AG09319 (cell line): ENCODE measurements at regions not wholly inside any gene's neighbourhood (a gene's known extent, or its start where the extent isn't known, plus 50 kb on each side); places are given as distances from the start of the nearest gene placed in this dataset.

Experiments used
- DNase-seq: peaks from one replicate; pipeline ENCODE4 v3.0.0-alpha.2; 2010; ENCODE audit warnings: low read depth; ENCODE audit errors: extremely low read depth
- TF ChIP-seq, protein P1 (sequence below): IDR thresholded peaks from 2 replicates; pipeline ENCODE4 v1.5.1; 2011; ENCODE audit warnings: low read depth, mild to moderate bottlenecking, inconsistent platforms, low read length, moderate library complexity

DNA sequence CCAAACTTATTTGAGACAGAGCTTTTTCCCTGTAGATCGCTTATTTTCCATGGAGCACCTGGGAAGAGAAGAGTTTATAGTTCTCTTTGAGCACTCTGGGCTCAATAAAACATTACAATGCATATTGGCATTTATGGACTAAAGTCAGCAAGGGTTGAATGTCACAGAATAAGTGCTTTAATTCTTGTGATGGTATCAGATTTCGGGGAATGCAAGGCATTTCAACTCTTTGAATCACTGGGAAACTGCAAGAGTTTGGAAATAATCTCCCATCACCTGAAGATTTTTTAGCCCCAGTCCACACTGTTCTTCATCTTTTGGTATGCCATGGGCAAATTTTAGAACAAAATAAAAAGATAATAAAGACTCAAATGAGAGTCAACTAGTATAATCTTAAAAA lies 111.5 kb upstream of the WDFY3 start:
- DNase-seq: no peak
- TF ChIP-seq, protein P1, sequence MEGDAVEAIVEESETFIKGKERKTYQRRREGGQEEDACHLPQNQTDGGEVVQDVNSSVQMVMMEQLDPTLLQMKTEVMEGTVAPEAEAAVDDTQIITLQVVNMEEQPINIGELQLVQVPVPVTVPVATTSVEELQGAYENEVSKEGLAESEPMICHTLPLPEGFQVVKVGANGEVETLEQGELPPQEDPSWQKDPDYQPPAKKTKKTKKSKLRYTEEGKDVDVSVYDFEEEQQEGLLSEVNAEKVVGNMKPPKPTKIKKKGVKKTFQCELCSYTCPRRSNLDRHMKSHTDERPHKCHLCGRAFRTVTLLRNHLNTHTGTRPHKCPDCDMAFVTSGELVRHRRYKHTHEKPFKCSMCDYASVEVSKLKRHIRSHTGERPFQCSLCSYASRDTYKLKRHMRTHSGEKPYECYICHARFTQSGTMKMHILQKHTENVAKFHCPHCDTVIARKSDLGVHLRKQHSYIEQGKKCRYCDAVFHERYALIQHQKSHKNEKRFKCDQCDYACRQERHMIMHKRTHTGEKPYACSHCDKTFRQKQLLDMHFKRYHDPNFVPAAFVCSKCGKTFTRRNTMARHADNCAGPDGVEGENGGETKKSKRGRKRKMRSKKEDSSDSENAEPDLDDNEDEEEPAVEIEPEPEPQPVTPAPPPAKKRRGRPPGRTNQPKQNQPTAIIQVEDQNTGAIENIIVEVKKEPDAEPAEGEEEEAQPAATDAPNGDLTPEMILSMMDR: no peak

DNA sequence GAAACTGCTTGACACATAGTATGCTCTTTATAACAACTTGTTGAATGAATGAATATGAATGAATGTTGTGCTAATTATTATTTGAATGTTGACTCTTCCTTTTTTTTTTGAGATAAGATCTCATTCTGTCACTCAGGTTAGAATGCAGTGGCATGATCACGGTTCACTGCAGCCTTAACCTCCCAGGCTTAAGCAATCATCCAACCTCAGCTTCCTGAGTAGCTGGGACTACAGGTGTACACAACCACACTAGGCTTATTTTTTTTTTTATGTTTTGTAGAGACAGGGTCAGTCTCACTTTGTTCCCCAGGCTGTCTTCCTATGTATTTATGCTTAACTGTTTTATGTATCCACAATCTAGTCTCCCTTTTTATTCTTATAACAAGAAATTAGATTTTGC lies 114.7 kb upstream of the WDFY3 start:
- DNase-seq: no peak
- TF ChIP-seq, protein P1: no peak

DNA sequence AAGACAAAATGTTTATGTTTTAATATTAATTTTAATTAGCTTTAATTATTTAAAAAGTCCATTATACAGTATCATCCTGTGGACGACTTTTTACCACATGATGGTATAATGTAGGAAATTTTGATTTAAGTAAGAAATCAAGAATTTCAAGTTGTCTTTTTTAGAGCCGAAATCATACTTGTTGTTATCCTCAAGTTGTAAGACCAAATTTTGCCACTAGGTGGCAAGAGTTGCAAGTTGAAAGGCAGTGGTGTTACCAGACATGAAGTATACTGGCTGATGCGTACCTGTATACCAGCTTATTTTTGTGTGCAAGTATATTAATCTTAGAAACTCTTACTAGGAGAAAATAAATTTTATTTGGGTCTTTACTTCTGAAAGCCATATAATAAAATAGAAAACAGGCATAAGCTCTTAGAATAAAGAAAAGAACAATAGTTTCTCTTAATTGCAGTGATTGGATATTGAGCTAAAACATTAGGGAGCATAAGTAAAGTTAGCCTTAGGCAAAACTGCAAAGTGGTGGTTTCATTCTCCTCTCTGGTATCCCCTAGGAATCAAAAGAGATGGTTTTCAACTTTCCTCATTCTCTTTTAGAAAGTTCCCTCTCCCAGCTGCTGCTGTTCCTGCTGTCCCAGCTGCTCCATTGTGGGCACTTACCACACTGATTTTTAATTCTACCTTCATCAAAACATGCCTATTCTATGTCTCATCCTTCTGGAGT lies 118.0 kb upstream of the WDFY3 start:
- DNase-seq: peak; percentile 49
- TF ChIP-seq, protein P1: peak; percentile 68

DNA sequence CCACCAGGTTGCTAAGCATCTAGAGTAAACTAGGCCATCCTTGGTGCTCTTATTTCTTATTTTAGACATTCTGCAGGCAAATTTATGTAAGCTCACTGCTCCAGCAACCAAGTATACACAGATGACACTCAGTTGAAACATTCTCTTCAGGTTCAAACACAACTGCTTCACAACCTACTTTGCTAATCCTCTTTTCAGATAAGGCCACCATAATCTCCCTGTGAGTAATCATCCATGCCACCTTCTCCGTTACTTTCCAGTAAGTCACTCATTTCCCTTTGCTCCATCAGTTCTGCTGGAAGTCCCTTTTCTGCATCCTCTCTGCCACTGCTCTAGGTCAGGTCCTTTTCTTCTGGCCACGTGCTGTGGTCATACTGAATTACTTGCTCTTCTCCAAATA lies 120.2 kb upstream of the WDFY3 start:
- TF ChIP-seq, protein P1: no peak
- no peak for DNase-seq

DNA sequence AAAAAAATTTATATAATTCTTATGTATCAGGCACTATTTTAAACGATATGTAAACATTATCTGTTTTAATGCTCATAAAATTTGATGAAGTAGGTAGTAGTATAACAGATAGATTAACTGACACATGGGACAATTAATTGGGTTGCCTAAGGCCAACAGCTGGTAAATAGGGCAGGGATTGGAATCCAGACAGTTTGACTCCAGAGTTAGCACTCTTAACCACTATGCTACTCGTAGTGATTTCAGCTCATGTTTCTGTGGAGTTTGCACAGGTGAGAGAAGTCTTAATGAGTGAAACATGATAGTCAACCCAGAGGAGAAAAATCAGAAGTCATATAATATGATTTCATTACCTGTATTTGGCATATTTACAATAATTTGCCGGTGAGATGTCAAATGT lies 126.0 kb upstream of the WDFY3 start:
- TF ChIP-seq, protein P1: no peak
- no peak for DNase-seq

DNA sequence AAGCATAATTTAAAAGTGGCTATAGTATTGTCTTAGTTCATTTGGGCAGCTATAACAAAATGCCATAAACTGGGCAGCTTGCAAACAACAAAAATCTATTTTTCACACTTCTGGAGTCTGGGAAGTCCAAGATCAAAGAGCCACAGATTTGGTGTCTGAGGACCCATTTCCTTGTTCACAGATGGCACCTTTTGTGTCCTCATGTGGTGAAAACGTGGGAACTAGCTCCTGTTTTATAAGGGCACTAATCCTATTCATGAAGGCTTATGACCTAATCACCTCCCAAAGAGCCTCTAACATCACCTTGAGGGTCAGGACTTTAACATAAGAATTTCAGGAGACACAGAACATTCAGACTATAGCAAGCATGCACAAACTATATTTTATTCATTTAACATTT lies 126.5 kb upstream of the WDFY3 start:
- TF ChIP-seq, protein P1: no peak
- no peak for DNase-seq

DNA sequence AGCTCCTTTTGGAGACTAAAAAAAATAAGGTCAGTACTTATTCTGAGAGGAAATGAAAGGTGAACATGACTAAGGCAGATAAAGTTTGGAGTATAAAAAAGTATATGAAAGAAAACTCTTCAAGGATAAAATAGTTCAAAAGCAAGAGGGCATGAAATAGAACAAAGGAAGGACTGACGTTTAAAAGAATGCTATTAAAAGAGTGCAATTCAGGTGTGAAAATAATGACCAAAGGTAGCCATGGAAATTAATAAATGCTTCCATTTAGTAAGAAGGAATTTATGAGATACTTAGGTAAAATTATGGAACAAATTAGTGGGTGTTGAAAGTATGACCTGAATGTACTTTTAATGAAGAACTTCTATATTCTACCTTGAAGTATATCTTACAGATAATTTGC lies 128.2 kb upstream of the WDFY3 start:
- TF ChIP-seq, protein P1: no peak
- no peak for DNase-seq
